ENCODE measurements at regions not wholly inside any gene's neighbourhood (a gene's known extent, or its start where the extent isn't known, plus 50 kb on each side); places are given as distances from the start of the nearest gene placed in this dataset.
"Not testable (repeated sequence)": the region's sequence is repeated elsewhere in the genome, so short reads cannot be mapped to it uniquely, and the experiment has no call there.

GRCh38 chr12:96085475-96085874, 50.1 kb upstream of the LTA4H start:
- DNase-seq (ENCODE audit: low read depth): no peak

GRCh38 chr12:96086190-96086589, 50.8 kb upstream of the LTA4H start:
- not testable (repeated sequence) for DNase-seq (ENCODE audit: low read depth)

- DNase-seq (ENCODE audit: low read depth): no peak
Observed at GRCh38 chr12:96091833-96092232, 56.4 kb upstream of the LTA4H start.

- DNase-seq (ENCODE audit: low read depth): no peak
Observed at GRCh38 chr12:96093543-96094196, 58.3 kb upstream of the LTA4H start.

GRCh38 chr12:96094201-96094600, 58.8 kb upstream of the LTA4H start:
- no peak for DNase-seq (ENCODE audit: low read depth)

- no peak for DNase-seq (ENCODE audit: low read depth)
Observed at GRCh38 chr12:96098631-96099030, 63.2 kb upstream of the LTA4H start.

GRCh38 chr12:96099421-96099820, 64.0 kb upstream of the LTA4H start:
- DNase-seq (ENCODE audit: low read depth): no peak

GRCh38 chr12:96099986-96100385, 64.6 kb upstream of the LTA4H start:
- no peak for DNase-seq (ENCODE audit: low read depth)

- DNase-seq (ENCODE audit: low read depth): no peak
Observed at GRCh38 chr12:96101806-96102205, 66.4 kb upstream of the LTA4H start.

GRCh38 chr12:96103067-96103644, 67.8 kb upstream of the LTA4H start:
- DNase-seq (ENCODE audit: low read depth): no peak

- DNase-seq (ENCODE audit: low read depth): no peak
Observed at GRCh38 chr12:96104566-96104965, 69.2 kb upstream of the LTA4H start.

- no peak for DNase-seq (ENCODE audit: low read depth)
Observed at GRCh38 chr12:96106137-96106536, 70.8 kb upstream of the LTA4H start.

GRCh38 chr12:96107236-96107635, 71.8 kb upstream of the LTA4H start:
- no peak for DNase-seq (ENCODE audit: low read depth)

GRCh38 chr12:96108321-96108720, 72.9 kb upstream of the LTA4H start:
- DNase-seq (ENCODE audit: low read depth): no peak

GRCh38 chr12:96108941-96109340, 73.6 kb upstream of the LTA4H start:
- not testable (repeated sequence) for DNase-seq (ENCODE audit: low read depth)

- DNase-seq (ENCODE audit: low read depth): no peak
Observed at GRCh38 chr12:96112733-96113132, 77.3 kb upstream of the LTA4H start.

- no peak for DNase-seq (ENCODE audit: low read depth)
Observed at GRCh38 chr12:96117460-96117859, 76.7 kb upstream of the ELK3 start.

GRCh38 chr12:96120359-96121100, 73.6 kb upstream of the ELK3 start:
- DNase-seq (ENCODE audit: low read depth): no peak

- DNase-seq (ENCODE audit: low read depth): no peak
Observed at GRCh38 chr12:96121271-96121711, 72.9 kb upstream of the ELK3 start.

- DNase-seq (ENCODE audit: low read depth): not testable (repeated sequence)
Observed at GRCh38 chr12:96128292-96128691, 65.9 kb upstream of the ELK3 start.

GRCh38 chr12:96130396-96131059, 63.6 kb upstream of the ELK3 start:
- no peak for DNase-seq (ENCODE audit: low read depth)

- DNase-seq (ENCODE audit: low read depth): no peak
Observed at GRCh38 chr12:96131230-96131788, 62.9 kb upstream of the ELK3 start.
